ENCODE measurements at regions not wholly inside any gene's neighbourhood (a gene's known extent, or its start where the extent isn't known, plus 50 kb on each side); places are given as distances from the start of the nearest gene placed in this dataset.
"Not testable (repeated sequence)": the region's sequence is repeated elsewhere in the genome, so short reads cannot be mapped to it uniquely, and the experiment has no call there.

GRCh38 chr2:242159921-242160320 is 290.4 kb downstream of the RTP5 start:
- DNase-seq, result not testable (repeated sequence)

GRCh38 chr2:242165115-242165514 is 295.6 kb downstream of the RTP5 start:
- DNase-seq, result not testable (repeated sequence)

DNA sequence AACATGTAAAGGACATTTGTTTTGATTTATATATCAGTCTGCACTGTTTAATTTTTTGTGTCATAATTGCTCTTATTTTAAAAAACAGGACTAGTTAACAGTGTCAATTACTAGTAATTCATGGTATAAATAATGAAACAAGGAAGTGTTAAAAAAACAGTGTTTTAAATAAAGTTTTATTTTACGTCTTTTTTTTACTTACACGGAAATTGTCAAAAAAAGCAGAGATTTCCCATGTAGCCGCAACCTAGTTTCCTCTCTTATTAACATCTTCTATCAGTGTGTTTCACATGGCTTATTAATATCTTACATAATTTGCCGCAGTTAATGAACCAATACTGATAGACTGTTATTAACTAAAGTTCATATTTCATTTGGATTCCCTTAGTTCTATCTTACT is 301.8 kb downstream of the RTP5 start:
- DNase-seq, result not testable (repeated sequence)
